ENCODE measurements at regions not wholly inside any gene's neighbourhood (a gene's known extent, or its start where the extent isn't known, plus 50 kb on each side); places are given as distances from the start of the nearest gene placed in this dataset.

- Histone ChIP-seq H3K79me2 (ENCODE audit: low read length) (no peaks in the 10 kb centered on the region), H3K4me2 (ENCODE audit: low read depth, low read length) (no peak overlapping the region), H3K36me3 (replicated peaks; ENCODE audit: insufficient read depth, low read length) (no peaks in the 10 kb centered on the region), H4K20me1 (ENCODE audit: insufficient read depth, low read length) (no peaks in the 10 kb centered on the region), H2AFZ (ENCODE audit: low read length) (no peak overlapping the region), H3F3A (ENCODE audit: insufficient read depth, low read length) (no peaks in the 10 kb centered on the region), H3K9me3 (replicated peaks; ENCODE audit: insufficient read depth, low read length) (no peaks in the 10 kb centered on the region), H3K4me1 (ENCODE audit: low read length) (no peaks in the 10 kb centered on the region), H3K9me2 (replicated peaks; ENCODE audit: insufficient read depth, low read length) (no peaks in the 10 kb centered on the region), H3K4me3 (ENCODE audit: low read length) (no peak overlapping the region), H3K27ac (ENCODE audit: low read length) (no peak overlapping the region), H3K27me3 (replicated peaks; ENCODE audit: insufficient read depth, low read length) (no peaks in the 10 kb centered on the region), H3K9ac (ENCODE audit: low read length) (no peak overlapping the region)
- DNase-seq, result no peak
- TF ChIP-seq EZH2phosphoT487 (IDR thresholded peaks at IDR 0.05; ENCODE audit: low read length) (no peak), CTCF (IDR thresholded peaks at IDR 0.05; ENCODE audit: low read length) (no peak), EZH2 (optimal IDR thresholded peaks at IDR 0.05; ENCODE audit: low read depth, low read length) (no peak)
Measured at GRCh38 chr11:23767576-23767975, 729.3 kb upstream of the LUZP2 start.

DNA sequence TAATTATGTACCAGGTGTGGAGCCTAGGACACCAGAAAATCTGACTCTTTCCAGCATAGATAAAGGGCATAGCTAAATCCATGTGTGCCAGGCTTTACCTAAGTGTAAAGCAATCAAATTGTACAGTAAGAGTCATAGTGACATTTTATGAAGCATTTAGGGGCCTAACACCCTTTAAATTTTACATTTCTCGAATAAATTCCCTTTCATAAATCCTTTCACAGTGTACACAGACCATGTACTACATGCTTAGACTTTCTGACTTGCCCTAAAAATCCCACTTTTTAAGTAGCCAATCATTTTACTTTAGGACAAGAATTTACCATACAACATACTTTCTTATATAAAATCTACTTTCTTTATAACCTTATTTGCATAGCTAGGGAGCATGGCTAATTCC lies 727.6 kb upstream of the LUZP2 start:
- no peaks in the 10 kb centered on the region for H3K9me2 ChIP-seq (replicated peaks; ENCODE audit: insufficient read depth, low read length)
- H3K27me3 ChIP-seq (replicated peaks; ENCODE audit: insufficient read depth, low read length), result no peaks in the 10 kb centered on the region
- DNase-seq, result no peak
- H3K4me2 ChIP-seq (ENCODE audit: low read depth, low read length), result no peak overlapping the region
- H3K79me2 ChIP-seq (ENCODE audit: low read length), result no peaks in the 10 kb centered on the region
- H3K36me3 ChIP-seq (replicated peaks; ENCODE audit: insufficient read depth, low read length), result no peaks in the 10 kb centered on the region
- H4K20me1 ChIP-seq (ENCODE audit: insufficient read depth, low read length), result no peaks in the 10 kb centered on the region
- H3F3A ChIP-seq (ENCODE audit: insufficient read depth, low read length), result no peaks in the 10 kb centered on the region
- no peak overlapping the region for H3K27ac ChIP-seq (ENCODE audit: low read length)
- no peaks in the 10 kb centered on the region for H3K9me3 ChIP-seq (replicated peaks; ENCODE audit: insufficient read depth, low read length)
- no peaks in the 10 kb centered on the region for H3K4me1 ChIP-seq (ENCODE audit: low read length)
- H3K9ac ChIP-seq (ENCODE audit: low read length), result no peak overlapping the region
- no peak for TF ChIP-seq EZH2 (optimal IDR thresholded peaks at IDR 0.05; ENCODE audit: low read depth, low read length)
- TF ChIP-seq CTCF (IDR thresholded peaks at IDR 0.05; ENCODE audit: low read length), result no peak
- TF ChIP-seq EZH2phosphoT487 (IDR thresholded peaks at IDR 0.05; ENCODE audit: low read length), result no peak
- H3K4me3 ChIP-seq (ENCODE audit: low read length), result no peak overlapping the region
- no peak overlapping the region for H2AFZ ChIP-seq (ENCODE audit: low read length)

DNA sequence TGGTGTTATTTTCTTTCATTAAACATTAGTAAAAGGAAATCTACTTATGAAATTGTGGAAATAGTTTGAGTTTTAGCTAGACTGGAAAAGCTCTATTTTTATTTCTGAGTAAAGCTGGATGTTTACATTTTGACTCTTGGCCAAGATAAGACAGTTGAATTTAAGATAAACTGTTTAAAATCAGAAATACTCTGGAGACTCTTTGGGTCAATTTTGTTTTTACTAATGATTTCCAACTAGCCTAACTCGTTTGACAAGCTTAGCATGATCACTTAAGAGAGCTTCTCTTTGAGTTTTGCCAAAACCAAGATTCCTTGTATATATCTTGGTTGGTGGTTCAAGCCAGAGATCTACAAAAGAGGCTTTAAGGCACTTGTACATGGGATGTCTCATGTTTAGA lies 724.8 kb upstream of the LUZP2 start:
- no peaks in the 10 kb centered on the region for H3K4me1 ChIP-seq (ENCODE audit: low read length)

More for the DNA sequence above, 724.8 kb upstream of the LUZP2 start:
- Histone ChIP-seq H3K36me3 (replicated peaks; ENCODE audit: insufficient read depth, low read length) (no peaks in the 10 kb centered on the region), H3F3A (ENCODE audit: insufficient read depth, low read length) (no peaks in the 10 kb centered on the region), H2AFZ (ENCODE audit: low read length) (no peak overlapping the region), H3K4me3 (ENCODE audit: low read length) (no peak overlapping the region), H3K9me3 (replicated peaks; ENCODE audit: insufficient read depth, low read length) (no peaks in the 10 kb centered on the region), H3K27me3 (replicated peaks; ENCODE audit: insufficient read depth, low read length) (no peaks in the 10 kb centered on the region), H3K4me2 (ENCODE audit: low read depth, low read length) (no peak overlapping the region), H3K9me2 (replicated peaks; ENCODE audit: insufficient read depth, low read length) (no peaks in the 10 kb centered on the region), H3K27ac (ENCODE audit: low read length) (no peak overlapping the region), H3K79me2 (ENCODE audit: low read length) (no peaks in the 10 kb centered on the region), H4K20me1 (ENCODE audit: insufficient read depth, low read length) (no peaks in the 10 kb centered on the region), H3K9ac (ENCODE audit: low read length) (no peak overlapping the region)
- no peak for DNase-seq
- no peak for TF ChIP-seq EZH2 (optimal IDR thresholded peaks at IDR 0.05; ENCODE audit: low read depth, low read length)
- no peak for TF ChIP-seq EZH2phosphoT487 (IDR thresholded peaks at IDR 0.05; ENCODE audit: low read length)
- no peak for TF ChIP-seq CTCF (IDR thresholded peaks at IDR 0.05; ENCODE audit: low read length)

All from MM.1S (cell line).